Stimulated activated CD4-positive, alpha-beta T cell treated with anti-CD3 and anti-CD28 coated beads, Interleukin-4, amount 100 ng/mL, for 4 hours (primary cell): ENCODE measurements at regions not wholly inside any gene's neighbourhood (a gene's known extent, or its start where the extent isn't known, plus 50 kb on each side); places are given as distances from the start of the nearest gene placed in this dataset.

Experiments used
- DNase-seq, 2 experiments: peaks; one replicate each; pipeline ENCODE4 v3.0.0-alpha.2; 2020

DNA sequence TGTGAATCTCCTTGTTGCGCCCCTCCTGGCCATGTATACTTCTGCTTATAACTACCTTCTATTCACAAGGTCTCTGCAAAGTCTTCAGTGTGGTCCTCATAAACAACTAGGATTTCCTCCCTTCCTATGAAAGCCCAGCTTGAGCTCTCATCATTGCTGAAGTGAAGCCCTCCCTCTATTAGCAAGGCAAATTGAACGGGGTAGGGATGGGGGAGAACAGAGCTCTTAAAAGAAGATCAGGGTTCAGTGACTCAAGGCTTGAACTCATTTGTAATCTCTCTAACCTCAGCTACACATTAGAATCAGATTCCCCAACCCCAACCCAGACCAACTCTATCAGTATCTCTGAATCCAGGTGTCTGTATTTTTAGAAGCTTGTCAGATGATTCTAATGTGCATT lies 88.3 kb upstream of the ST8SIA2 start:
- DNase-seq: no peak

DNA sequence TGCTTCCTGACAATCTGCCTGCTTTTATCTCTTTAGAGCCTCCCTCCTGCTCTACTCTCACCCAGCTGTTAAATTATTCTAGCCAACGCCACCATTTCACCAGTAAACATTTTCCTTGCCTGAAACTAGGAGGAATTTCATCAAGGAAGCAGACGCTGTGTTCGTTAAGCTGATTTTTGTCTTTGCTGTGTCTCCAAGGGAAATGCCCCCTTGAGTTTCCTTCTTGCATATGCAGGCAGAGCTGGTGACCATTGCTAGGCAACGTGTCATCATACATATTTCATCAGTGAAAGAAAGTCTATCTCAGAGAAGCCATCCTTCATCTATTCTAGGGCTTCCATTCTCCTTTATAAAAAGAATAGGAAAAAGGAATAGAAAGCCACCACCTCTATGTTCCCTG lies 87.0 kb upstream of the ST8SIA2 start:
- no peak for DNase-seq

DNA sequence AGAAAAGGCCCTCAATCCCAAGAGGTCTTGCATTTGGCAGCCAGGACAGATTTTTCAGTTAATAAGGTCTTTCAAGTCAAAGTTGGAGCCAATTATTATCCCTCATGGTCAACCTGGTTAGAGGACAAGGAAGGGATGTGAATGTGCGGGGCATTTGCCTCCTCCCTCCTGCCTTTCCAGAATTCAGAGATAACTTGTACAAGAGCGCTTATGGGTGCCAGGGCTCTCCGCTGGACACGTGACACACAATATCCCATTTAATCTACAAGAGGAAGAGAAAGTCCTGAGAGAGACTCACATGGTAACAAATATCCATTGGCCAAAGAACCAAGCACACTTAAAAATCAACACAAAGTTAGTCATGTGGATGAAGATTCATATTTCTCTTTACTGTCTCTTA lies 78.5 kb upstream of the ST8SIA2 start:
- DNase-seq: no peak

DNA sequence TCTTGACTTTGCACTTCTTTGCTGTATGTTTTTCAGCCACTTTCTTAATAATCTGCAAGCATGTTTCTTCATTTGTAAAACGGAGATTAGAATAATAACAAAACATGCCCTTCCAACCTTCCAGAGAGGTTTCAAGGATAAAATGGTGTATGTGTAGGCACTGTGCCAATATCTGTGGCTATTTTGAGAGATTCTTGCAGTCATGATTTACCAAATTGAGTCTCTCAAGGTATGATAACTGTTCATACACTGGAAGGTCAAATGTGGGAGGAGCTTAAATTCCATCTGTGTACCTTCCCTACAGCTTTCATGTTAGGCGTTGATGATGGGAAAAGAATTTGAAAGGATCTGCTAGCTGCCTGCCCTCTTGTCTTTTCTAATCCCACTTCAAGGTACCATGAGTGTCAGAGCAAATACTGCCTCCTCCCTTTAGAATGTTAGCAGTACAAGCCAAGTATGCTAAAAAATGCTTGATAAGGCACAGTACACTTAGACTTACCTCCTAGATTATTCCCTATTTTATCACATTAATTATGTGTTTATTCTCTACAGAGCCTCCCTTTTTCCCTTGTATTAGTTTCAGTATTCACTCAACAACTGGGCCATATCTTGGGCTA lies 78.0 kb upstream of the ST8SIA2 start:
- DNase-seq: no peak

DNA sequence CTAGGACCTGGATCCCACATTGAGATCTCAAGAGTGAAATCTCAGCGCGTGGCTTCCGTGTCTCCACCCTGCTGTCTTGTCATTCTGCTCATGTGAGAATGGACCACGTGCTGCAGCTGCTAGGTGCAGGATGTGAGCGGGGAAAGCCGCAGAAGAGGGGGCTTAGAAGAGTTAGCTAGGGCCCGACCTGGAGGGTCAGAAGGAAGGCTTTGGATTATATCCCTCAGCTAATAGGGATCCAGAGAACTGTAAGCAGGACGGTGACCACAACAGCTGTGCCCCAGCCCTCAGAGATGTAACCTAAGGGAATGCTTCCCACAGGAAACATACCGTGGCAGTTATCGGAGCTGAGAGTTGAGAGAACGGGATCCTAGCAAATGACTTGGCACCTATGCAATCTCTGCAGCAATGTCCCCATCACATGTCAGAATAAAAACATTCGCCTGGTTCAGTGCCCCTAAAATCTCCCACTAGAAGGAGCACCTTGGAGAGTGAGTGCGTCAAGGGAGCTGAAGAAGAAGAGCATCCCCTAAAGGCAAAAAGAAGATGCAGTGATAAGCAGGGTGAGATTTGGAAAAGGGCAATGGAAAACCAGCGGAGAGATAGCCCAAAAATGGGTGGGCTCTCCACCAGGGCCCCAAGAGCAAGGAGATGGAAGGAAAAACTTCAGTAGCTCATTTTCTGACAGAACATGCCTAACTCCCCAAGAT lies 76.9 kb upstream of the ST8SIA2 start:
- no peak for DNase-seq

DNA sequence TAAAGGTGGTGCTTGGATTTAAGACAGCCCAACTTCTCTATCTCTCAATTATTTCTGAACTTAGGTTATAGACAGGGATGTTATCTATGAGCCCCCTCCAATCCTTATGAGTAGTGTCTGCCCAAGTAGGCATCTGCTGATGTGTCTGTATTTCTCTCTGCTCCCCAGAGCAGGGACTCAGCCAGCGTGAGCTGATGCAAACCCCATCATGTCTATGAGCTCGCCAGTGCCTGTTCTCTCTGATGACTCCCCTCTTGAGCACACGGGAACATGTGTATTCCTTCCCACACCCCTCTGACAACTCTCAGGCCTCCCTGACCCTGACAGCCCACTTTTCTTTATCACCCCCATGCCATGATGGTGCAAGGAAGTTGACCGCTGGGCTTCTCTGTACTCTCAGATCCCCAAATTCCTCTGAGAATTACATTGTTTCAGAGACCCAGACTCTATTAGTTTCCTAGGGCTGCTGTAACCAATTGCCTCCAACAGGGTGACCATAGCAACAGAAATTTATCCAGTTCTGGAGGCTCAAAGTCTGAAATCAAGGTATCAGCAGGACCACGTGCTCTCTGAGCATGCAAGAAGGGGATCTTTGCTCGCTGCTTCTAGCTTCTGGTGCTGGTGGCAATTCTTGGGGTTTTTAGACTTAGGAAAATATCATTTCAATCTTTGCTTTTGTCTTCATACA lies 73.5 kb upstream of the ST8SIA2 start:
- DNase-seq: no peak

DNA sequence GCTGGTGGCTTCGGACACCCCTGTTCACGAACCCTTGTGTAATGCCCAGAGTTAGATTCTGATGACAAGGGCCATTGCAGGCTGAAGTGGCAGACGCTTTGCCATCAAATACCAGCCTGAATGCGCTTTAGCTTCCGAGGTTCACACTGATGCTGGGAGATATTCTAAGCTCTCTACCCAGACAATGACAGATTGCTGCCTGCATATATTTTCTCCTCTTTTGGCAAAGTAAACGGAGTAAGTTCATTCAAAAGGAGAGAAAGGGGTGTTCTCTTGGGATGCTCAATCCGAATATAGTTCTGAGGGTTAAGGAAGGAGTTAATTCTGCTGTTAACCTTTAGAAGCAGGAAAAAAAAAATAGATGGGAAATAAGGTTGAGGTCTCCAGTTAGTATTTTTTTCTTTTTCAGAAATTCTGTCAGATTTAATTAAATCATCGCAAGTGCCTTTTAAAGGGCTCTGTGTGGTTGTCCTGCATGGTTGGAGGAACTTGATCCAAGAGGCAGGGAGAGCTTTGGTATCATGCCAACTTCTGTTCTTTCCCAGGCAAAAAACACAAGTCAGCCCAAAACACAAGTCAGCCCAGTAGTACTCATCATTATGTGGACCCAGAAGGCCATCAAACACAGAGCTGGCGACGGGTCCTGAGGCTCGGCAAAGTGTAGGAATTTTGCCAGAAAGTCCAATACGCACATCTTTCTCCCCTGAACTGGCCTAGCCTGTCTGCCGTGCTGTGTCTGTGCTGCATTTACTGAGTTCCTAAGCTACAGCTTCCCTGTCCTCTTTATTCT lies 70.9 kb upstream of the ST8SIA2 start:
- DNase-seq: no peak

DNA sequence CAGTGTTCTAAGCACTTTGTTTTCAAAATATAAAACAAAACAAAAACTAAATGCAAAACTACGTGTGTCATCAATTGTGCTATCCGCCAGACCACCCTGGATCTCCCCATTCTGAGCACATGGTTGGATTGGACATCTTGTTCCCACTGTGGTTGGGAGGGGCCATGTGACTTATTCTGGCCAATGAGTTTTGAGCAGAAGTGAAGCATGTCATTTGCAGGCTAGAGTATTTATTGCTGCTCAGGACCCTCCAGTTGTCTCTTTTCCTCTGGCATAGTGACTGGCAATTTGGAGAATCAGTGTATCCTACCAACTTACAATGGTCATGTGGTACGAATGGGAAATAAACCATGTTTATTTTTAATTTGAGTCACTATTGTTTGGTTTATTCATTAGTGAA lies 70.2 kb upstream of the ST8SIA2 start:
- no peak for DNase-seq

DNA sequence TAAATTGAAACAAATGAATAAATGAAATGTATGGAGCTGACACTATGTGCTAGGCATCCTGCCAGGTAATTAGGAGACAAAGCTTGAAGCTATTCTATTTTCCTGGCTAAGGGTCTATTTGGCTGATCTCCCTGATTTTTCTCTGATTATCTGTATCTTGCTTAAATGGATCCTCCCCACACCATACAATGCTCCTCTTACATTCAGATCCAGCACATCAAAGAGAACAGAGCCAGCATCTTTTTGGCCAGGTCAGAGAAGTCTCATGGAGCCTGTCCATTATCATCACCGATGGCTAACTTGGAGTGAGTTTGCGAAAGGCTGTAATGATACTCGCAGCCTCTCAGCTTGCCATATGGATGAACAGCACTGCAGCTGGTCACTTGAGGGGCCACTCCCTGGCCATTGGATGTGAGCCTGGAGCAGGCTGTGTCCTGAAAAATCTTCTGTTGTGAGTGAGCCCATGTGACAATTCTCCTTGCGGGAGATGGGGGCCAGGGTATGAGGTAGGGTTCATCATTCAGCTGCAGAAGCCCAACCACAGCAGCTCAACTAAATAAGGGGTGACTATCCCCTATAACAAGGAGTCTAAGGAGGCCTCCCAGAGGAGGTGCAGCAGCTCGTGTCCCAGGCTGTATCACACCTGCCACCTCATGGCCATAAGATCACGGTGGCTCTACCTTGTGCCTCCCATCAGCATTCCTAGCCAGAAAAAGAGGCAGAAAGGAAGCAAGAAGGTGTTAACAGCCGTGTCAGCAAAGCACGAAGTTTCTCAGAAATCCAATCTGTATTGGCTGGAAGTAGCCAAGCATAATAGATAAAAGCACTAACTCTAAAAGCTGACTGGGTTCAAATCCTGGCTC lies 69.3 kb upstream of the ST8SIA2 start:
- no peak for DNase-seq

DNA sequence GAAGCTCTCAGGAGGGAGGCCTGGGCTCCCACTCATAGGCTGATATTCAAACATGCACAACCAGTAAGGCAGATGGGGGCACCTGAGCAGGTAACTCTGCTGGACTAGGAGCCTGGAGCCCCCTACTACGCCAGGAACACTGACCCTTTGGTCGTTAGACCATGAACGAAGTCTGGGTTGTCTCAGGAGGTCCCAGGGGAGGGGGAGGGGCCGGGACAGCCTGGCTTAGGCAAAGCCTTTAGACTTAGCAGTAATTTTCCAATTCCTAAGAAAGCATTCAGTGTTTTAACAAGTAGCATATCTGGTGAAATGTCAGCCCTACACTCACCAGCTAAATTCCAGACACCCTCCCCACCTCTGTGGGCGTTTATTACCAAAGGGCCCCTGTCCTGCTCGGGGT lies 67.4 kb upstream of the ST8SIA2 start:
- DNase-seq: no peak

DNA sequence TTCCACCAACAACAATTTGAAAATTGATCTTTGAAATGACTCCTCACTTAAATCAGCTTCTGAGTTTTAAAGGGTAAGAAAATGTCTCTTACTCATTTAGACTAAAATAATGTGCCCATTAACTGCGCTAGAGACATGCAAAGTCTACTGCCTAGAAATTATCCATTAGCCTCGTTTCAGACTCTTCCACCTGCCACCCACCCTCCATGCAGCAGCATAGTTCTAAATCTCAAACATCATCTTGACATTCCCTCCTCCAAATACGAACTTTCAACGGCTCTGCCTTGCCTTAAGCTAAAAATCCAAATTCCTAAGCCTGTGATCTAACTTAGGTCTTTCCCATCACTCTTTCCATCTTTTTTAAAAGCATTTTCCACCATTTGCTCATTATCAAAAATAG lies 66.6 kb upstream of the ST8SIA2 start:
- DNase-seq: no peak

DNA sequence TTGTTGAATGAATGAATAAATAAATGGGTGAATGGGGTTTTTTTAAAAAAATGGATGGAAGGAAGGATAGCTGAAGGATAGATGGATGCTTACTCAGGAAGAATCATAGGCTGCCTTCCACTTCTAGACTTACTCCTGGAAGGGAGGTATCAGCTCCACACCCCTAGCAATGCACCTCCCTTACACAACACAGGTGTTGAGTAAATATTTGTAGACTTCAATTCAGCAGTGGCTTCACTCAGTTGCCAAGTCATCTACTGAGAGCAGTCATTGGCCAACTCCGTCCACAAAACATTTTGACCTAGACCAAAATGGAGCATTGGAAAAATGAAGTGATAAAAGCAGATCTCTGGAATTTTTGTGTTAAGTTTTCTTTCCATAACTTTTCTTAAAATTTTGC lies 65.5 kb upstream of the ST8SIA2 start:
- DNase-seq: no peak

DNA sequence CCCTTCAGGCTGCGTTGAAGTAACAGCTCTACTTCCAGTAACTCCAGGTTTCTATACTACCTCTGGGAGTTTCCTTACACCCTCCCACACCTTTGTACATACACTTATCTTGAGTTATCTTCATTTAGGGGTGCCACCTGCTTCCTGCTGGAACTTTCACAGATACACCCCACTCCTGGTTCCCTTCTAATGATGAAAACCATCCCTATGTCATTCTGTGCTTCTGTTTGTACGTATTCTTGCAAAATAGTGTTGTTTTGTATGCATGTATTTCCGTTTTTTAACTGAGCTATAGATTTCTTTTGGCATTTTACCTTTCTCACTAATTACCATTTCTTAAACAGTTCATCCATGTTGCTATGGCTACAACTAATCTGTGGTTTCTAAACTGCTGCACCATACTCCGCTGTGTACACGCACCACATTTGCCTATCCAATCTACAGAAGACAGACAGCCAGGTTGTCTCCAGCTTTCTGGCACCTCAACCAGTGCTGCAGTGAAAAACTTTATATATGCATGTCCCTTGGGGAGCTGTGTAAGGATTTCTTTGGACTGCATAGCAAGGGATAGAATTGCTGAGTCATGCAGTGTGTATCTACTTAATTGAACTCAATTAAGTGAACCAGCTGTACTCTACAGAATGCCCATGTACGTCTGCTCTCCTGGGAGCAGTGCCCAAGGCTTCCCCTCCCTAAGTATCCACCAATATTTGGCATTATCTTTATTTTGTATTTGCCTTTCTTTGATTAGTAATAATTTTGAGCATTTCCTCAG lies 61.4 kb upstream of the ST8SIA2 start:
- DNase-seq: no peak

DNA sequence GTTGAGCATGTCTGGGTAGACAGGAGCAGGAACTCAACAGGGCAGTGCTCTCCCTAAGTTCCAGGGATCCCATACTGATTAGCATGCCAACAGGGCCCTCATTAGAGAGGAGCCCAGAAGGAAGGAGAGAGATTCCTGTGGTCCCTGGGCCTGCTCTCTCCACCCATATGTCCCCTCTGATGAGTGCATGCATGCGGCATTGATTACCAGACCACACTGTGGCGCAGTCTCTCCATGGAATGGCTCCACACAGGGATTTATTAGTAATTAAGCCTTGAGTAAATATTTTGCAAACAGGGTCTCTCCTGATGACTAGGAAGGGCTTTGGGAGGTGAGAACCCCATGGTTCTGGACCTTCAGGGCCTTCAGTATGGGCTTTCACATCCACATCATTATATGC lies 60.0 kb upstream of the ST8SIA2 start:
- DNase-seq: no peak

DNA sequence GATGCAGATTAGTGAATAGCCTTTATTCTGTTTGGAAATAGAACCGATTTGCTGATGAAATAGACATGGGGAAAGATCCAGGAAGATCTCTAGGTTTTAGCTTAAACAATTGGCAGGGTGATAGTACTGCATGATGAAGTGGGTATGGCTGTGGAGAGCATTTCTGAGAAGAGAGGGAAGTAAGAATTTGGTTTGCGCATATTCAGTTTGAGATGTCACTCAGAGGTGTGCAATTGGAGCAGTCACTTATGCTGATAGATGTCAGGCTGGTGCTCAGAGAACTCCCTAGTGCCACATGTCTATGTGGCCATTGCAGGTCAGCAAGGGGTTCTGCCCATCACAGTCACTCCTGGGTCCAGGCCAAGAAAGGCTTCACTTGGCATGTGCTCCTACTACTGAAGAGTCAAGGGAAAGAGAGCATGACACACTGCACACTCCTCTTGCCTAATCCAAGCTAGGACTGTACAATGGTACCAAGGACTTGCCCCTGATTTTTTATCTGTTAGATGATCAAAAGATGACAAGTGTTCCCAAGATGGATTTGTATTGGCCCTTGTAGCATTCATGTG lies 57.2 kb upstream of the ST8SIA2 start:
- DNase-seq: no peak

DNA sequence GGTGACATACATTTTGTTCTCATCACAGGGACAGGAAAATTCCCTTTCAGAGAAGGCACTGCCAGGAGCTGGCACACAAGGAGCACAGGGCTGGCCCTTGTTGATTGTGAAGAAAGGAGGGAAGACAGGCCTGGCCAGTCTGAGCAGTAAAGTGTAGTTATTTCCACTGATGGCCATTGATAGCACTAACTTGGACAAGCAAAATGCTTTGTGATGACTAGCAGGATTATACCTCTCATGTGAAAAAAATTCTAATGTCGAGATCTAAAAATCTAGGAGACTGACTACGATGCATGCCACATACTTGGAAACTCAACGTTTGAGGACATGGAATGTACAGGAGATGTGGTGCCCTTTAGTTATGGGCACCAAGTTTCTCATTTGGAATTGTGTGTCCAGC lies 54.3 kb upstream of the ST8SIA2 start:
- no peak for DNase-seq
